ENCODE measurements at regions not wholly inside any gene's neighbourhood (a gene's known extent, or its start where the extent isn't known, plus 50 kb on each side); places are given as distances from the start of the nearest gene placed in this dataset.

DNA sequence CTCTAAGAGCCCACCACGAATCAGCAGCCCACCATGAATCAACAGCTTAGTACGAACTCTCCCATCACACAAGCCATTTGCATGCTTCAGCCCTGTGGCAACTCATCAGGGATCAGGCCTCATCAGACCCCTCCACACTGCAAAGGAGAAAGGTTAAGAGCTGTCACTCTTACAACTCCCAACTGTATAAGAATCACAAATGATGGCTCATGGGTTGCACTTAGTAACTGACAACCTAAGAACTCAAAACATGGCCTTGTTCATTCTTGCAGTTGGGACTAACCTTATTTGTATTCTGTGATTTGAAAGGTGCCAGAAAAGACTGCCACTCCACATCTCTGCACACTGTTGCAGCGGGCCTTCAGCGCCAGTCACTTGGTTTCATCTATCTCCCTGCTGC lies 149.1 kb upstream of the ZNF366 start:
- H2AK5ac ChIP-seq (ENCODE audit: insufficient read length, low read length), result no peak overlapping the region
- H3T11ph ChIP-seq (ENCODE audit: low read length), result no peak overlapping the region
- no peak overlapping the region for H3K9ac ChIP-seq (ENCODE audit: extremely low read depth, insufficient read length, low read length)
- no peak overlapping the region for H2BK15ac ChIP-seq (ENCODE audit: low read depth, low read length)
- WGBS (ENCODE audit: extremely low coverage, insufficient read length, low lambda C conversion rate), result no CpG with 5 or more reads among the region's 4 CpGs
- no peaks in the 10 kb centered on the region for H3K79me2 ChIP-seq (ENCODE audit: insufficient read depth, low read length)
- no peak overlapping the region for H3K56ac ChIP-seq (ENCODE audit: insufficient read length, low read depth, low read length)
- no peak overlapping the region for H3K27ac Mint-ChIP-seq
- no peak overlapping the region for H3K18ac ChIP-seq (ENCODE audit: insufficient read length, low read depth, low read length)
- H2BK120ac ChIP-seq (ENCODE audit: low read depth, low read length, poor library complexity, severe bottlenecking), result no peak overlapping the region
- no peak overlapping the region for H3K23ac ChIP-seq (ENCODE audit: insufficient read length, low read depth, low read length)
- no peak overlapping the region for H2BK12ac ChIP-seq (ENCODE audit: insufficient read length, low read depth, low read length)
- H3K14ac ChIP-seq (ENCODE audit: insufficient read depth, low read length), result no peak overlapping the region
- H3K79me1 ChIP-seq (ENCODE audit: insufficient read depth, low read depth, low read length, poor library complexity, severe bottlenecking), result no peaks in the 10 kb centered on the region
- H4K91ac ChIP-seq (ENCODE audit: insufficient read length, low read depth, low read length), result no peak overlapping the region
- H3K4ac ChIP-seq (ENCODE audit: low read depth, low read length), result no peak overlapping the region
- no peaks in the 10 kb centered on the region for H3K23me2 ChIP-seq (ENCODE audit: insufficient read length, low read depth, low read length, poor library complexity, severe bottlenecking)
- H3K36me3 Mint-ChIP-seq (ENCODE audit: insufficient read depth in 1 of 3, low read depth in 3 of 3), result no peaks in the 10 kb centered on the region
- H3K27me3 ChIP-seq (ENCODE audit: insufficient read depth, low read length), result no peaks in the 10 kb centered on the region
- no peak overlapping the region for H3K27ac ChIP-seq (ENCODE audit: insufficient read length, low read depth, low read length)
- no peaks in the 10 kb centered on the region for H3K27me3 Mint-ChIP-seq (ENCODE audit: low read depth)
- no peak overlapping the region for H4K8ac ChIP-seq (replicated peaks; ENCODE audit: insufficient read length, low read depth, low read length)
- no peak overlapping the region for H2AFZ ChIP-seq (ENCODE audit: low read length)
- no peak for DNase-seq
- no peak overlapping the region for H3K4me3 Mint-ChIP-seq
- peaks cover 3 to 6% of the 10 kb centered on the region in 2 experiments; a peak in 2 of 4 replicates for H3K4me1 Mint-ChIP-seq
- no peak overlapping the region for H3K4me2 ChIP-seq (ENCODE audit: insufficient read depth, insufficient read length, low read length)
- H4K20me1 ChIP-seq (ENCODE audit: control insufficient read depth, insufficient read depth, insufficient read length), result no peaks in the 10 kb centered on the region
- H4K5ac ChIP-seq (ENCODE audit: insufficient read length, low read depth, low read length), result no peak overlapping the region
- H3K9me3 ChIP-seq (ENCODE audit: control insufficient read depth, low read depth, low read length), result no peaks in the 10 kb centered on the region
- no peaks in the 10 kb centered on the region for H3K4me1 ChIP-seq (ENCODE audit: insufficient read depth, low read length)
- TF ChIP-seq, protein P1, sequence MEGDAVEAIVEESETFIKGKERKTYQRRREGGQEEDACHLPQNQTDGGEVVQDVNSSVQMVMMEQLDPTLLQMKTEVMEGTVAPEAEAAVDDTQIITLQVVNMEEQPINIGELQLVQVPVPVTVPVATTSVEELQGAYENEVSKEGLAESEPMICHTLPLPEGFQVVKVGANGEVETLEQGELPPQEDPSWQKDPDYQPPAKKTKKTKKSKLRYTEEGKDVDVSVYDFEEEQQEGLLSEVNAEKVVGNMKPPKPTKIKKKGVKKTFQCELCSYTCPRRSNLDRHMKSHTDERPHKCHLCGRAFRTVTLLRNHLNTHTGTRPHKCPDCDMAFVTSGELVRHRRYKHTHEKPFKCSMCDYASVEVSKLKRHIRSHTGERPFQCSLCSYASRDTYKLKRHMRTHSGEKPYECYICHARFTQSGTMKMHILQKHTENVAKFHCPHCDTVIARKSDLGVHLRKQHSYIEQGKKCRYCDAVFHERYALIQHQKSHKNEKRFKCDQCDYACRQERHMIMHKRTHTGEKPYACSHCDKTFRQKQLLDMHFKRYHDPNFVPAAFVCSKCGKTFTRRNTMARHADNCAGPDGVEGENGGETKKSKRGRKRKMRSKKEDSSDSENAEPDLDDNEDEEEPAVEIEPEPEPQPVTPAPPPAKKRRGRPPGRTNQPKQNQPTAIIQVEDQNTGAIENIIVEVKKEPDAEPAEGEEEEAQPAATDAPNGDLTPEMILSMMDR (conservative IDR thresholded peaks at IDR 0.05), result no peak
- no peak overlapping the region for H2BK20ac ChIP-seq (ENCODE audit: low read depth, low read length, poor library complexity, severe bottlenecking)
- no peaks in the 10 kb centered on the region for H3K9me3 Mint-ChIP-seq
- no peak overlapping the region for H2BK5ac ChIP-seq (ENCODE audit: insufficient read length, low read length)

All from H9 (cell line).